Transverse colon (tissue), 4 donors: ENCODE measurements at regions not wholly inside any gene's neighbourhood (a gene's known extent, or its start where the extent isn't known, plus 50 kb on each side); places are given as distances from the start of the nearest gene placed in this dataset.

Experiments used
- CTCF ChIP-seq, 5 experiments: fragments of 200-600 bp in 3 of 5; fragments of 450-650 bp in 2 of 5; sonication (generic) in 3 of 5; IDR thresholded peaks; 1 replicate in 2 of 5; 2 replicates in 3 of 5; pipeline ENCODE4 v1.5.1; 2016 to 2017; ENCODE audit warnings: antibody characterized with exemption in 5 of 5, inconsistent platforms in 3 of 5, mild to moderate bottlenecking in 2 of 5, moderate library complexity in 1 of 5
- POLR2A ChIP-seq: fragments of 450-650 bp; IDR thresholded peaks from one replicate; pipeline ENCODE4 v1.6.1; 2016; ENCODE audit warnings: antibody characterized with exemption, mild to moderate bottlenecking, moderate library complexity
- POLR2AphosphoS5 ChIP-seq, 3 donors: sonication (generic); formaldehyde crosslinking; IDR thresholded peaks; one replicate each; pipeline ENCODE4 v1.6.1; 2016; ENCODE audit warnings: antibody characterized with exemption in 3 of 3

GRCh38 chr2:185471441-185471840 lies 267.2 kb upstream of the FSIP2 start:
- TF ChIP-seq POLR2A = no peak
- no peak for TF ChIP-seq CTCF (IDR thresholded peaks at IDR 0.05)
- TF ChIP-seq POLR2AphosphoS5 (IDR thresholded peaks at IDR 0.05) = no peak
